HG03460 (cell line): ENCODE measurements at regions not wholly inside any gene's neighbourhood (a gene's known extent, or its start where the extent isn't known, plus 50 kb on each side); places are given as distances from the start of the nearest gene placed in this dataset.

Source experiments
- ATAC-seq: cut with Tn5 transposase; IDR thresholded peaks from one replicate; pipeline ENCODE4 v1.9.1; 2021; ENCODE audit not compliant: unreplicated experiment

DNA sequence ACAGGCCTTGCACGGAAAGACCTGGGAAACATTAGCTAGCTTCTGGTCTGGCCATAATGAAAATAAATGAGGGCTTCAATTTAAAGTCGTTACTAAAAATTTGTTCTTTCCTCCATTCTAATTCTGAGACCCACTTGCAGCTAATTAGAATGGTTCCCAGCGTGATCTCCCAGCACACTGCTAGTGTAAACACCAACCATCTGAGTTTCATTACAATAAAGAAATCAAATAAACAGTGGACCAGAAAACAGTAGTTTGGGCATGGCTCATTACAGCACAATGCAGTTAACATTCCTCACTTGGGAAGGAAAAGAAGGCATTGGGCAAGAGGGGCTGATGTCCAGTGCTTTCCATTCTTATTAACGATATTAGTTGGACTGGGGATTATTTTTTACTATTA, 410.9 kb upstream of the SOX9 start:
- ATAC-seq: no peak

DNA sequence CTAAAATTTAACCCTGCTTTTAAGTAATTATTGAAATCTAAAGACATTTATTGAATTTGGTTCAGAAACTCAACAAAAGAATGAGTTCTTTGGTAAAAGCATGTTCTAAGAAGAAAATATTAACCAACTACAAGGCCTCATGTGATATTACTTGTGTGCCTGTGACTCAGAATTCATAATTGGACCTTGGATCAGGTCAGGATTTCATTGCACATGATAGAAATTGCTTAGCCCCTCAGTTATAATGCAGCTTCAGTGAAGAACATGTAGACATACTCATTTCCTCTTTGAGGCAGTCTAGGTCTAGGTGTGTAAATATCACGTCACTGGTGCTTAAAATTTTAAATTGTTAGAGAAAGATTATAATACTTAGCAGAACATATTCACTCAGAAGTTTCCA, 410.0 kb upstream of the SOX9 start:
- no peak for ATAC-seq

DNA sequence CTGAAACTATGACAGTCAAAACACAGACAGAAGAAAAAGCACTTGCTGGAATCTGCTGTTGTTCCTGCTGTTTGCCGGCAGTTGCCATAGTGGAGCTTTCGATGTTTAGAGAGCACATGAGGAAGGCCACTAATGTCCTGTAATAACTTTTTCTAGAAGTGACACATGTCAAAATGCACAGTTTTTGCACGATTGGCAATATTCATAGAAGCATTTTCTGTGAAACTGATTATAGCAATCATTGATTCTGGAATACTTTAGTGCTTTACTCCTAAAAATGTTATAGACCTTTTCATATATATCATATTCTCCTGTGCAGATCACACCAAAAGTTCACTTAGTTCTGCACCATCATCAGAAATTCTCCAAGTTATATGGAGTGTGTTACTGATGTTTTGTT, 407.0 kb upstream of the SOX9 start:
- no peak for ATAC-seq

DNA sequence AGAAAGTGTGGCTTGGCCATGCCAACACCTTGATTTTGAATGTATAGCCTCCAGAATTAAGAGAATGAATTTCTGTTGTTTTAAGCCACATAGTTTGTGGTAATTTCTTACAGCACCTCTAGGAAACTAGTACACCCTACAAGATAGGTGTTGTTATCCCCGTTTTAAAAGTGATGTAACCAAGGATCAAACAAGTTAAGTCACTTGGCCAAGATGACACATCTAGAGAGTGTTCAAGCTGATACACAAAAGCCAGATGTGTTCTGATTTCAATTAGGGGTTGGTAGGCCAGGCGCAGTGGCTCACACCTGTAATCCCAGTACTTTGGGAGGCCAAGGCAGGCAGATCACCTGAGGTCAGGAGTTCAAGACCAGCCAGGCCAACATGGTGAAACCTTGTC, 396.5 kb upstream of the SOX9 start:
- no peak for ATAC-seq

DNA sequence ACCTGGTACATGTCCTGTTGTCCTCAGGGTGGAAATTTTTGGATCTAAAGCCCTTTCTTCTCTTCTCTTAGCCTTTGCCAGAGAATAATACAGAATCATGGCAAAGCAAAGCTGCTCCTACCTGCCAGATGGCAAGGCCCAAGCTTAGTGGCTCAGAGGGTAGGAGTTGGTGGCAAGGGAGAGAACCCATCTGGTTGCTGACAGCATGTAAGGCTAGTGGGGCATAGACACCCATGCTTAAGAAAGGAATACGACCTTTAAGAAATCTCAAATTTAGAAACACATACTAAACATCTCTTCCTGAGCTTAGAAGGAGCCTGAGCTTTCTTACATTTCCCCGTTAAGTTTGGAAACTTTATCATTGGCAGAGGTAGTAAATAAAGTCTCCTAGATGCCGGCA, 395.0 kb upstream of the SOX9 start:
- ATAC-seq: no peak

DNA sequence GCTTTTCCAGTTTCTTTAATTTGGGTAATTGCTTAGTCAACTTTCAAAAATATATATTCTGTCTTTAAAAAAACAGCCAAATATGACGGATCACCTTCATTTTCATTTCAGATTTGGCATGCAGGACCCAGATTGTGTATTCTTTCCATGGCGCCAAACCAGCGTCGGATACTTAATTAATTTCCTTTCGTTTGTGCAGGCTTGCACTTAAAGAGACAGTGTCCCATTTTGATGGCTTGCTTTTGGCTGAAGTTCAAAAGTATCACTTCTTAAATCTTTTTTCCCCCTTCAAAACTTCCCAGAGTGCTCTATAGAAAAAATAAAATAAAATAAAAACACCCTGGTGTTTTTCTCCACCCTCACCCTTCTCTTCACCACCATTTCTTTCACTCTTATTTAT, 394.5 kb upstream of the SOX9 start:
- ATAC-seq: no peak

DNA sequence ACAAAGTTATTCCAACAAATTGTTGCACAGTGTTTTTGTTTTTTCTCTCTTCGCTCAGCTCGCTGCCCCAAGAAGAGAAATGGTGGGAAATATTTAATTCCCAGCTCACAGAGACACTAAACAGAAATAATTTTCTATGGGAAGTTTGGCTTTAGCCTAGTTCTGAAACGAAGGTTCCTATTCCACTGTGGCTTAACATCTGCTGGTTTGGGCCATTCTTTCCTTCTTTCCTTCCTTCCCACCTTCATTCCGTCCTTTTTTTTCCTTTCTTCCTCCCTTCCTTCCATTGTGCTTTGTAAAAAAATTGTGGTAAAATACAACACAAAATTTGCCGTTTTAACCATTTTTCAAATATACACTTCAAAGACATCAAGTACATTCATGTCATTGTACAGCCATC, 393.5 kb upstream of the SOX9 start:
- no peak for ATAC-seq

DNA sequence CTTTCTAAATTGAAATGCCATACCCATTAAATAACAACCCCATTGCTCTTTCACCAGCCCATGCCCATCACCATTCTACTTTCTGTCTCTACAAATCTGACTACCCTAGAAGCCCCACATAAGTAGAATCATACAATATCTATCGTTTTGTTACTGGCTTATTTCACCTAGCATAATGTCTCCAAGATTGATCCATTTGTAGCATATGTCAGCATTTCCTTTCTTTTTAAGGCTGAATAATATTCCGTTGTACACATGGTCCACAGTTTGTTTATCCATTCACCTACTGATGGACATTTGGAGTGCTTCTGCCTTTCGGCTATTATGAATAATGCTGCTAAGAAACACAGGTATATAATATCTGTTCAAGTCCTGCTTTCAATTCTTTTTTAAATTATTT, 393.1 kb upstream of the SOX9 start:
- no peak for ATAC-seq

DNA sequence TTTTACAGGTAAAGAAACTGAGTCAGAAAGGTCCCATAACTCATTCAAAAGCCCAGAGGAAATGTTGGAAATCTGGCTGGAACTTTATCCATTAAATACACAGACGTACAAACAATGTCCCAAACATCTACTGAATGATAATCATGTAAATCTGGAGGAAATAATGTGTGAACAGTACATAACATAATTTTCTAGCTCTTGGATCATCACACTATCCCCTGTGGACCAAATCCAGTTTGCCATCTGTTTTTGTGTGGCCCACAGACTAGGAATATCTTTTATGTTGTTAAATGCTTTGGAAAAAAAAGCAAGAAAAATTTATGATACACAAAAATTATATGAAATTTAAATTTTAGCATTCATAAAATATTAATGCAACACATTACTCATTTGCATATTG, 389.9 kb upstream of the SOX9 start:
- ATAC-seq: no peak

DNA sequence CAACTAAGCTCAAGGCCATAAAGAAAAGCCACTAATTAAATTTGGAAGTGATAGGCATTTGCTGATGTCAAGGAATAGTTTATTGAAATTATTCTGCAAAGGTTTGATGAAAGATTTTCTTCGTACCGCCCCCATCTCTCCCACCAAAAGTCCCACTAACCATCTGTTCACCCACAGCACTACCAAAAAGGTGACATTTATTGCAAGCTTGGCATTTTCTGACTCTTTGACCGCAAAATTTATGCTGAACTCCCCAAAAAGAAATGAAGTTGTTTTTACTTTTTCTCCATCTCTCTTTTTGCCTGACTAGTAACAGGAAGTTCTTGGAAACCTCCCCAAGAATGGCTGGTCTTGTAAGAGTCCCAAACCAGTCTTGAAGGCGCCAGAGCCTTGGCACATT, 384.9 kb upstream of the SOX9 start:
- no peak for ATAC-seq

DNA sequence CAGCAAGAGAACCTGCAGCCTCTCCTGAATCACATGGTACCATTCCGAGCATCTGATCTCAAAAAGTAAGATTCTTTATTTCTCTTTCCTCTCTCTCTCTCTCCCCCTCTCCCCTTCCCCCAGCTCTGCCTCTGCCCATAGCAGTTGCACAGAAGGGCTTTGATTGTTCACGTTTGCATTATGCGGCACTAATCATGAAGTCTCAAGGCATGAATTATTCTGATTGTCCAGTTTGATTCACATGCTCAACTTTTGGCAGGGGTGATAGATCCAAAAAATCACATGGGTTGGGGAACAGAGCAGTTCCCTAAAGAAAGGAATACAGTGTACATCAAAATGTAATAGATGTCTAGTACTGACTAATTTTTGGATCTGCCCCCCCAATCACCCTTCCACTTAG, 380.0 kb upstream of the SOX9 start:
- ATAC-seq: no peak

DNA sequence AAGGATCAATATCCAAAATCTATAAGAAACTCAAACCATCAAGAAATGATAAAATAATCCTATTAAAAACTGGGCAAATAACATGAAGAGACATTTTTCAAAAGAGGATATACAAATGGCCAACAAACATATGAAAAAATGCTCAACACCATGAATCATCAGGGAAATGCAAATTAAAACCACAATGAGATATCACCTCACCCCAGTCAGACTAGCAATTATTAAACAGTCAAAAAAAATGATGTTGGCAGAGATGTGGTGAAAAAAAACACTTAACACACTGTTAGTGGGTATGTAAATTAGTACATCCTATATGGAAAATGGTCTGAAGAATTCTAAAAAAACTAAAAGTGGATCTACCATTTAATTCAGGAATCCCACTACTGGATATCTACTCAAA, 379.0 kb upstream of the SOX9 start:
- ATAC-seq: no peak

DNA sequence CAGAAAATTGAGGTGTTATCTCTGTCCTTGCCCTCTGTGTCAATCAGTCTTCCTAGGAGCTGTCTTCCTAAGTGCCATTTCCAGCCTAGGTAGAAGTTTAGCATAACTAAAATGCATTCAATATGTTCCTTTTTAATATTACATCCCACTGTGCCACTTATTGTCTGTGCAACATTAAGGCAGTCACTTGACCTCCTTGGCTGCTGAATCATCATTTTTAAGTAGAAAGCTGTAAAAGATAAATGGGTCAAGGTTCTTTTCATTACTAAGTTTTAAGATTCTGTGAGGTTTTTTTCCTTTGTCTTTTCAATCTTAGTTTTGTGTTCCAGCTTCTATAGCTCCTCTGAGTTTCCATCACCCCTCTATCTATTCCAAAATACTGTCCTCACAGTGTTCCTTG, 371.9 kb upstream of the SOX9 start:
- ATAC-seq: no peak

DNA sequence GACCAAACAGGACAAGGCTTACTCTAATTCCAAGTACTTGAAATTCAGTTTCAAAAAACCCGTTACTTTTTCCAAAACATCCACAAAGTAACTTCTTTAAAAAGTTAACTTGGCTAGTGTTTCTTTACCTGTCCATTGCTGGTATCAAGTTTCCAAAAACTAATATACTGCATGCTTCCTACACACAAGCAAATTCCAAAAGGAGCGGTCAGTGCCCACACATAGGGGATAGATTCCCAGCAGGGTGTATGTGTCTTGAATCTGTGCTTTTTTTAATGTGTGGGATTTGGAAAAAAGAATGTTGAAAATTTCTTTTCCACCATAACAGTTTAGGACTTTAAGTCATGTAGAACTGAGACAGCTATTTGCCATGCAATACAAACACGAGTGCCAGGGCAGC, 367.8 kb upstream of the SOX9 start:
- no peak for ATAC-seq

DNA sequence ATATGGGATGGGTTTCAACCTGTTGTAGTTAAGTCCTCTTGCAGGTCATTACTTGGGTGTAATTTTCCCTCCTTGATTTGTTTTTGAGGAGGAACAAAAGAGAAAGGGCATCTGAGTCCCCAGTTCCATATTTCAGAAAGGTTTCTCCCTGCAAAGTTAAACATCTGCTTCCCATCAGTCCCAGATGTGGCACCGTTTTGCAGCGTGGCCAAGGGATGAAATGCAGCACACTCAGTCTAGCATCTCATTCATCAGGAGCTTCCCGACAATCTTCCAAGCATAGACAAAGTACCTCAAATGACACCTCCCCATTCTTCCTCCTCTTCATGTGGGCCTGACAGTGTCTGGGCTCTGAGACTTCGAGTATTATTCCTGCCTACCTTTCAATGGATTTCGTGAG, 363.7 kb upstream of the SOX9 start:
- no peak for ATAC-seq

DNA sequence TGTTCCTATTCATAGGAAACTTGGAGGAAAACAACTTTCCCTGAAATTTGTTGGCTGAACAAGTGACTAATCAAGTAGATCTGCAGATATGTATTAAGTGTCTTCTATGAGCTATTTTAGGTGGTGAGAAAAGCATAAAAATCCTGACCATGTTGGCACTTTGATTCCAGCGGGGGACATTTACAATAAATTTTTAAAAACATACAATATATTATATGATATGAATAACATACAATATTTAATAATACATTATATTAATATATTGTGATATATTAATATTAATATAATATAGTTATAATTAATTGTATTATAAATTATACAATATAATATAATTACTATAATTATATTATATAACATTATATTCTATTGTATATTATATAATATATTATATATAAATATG, 362.9 kb upstream of the SOX9 start:
- ATAC-seq: no peak

DNA sequence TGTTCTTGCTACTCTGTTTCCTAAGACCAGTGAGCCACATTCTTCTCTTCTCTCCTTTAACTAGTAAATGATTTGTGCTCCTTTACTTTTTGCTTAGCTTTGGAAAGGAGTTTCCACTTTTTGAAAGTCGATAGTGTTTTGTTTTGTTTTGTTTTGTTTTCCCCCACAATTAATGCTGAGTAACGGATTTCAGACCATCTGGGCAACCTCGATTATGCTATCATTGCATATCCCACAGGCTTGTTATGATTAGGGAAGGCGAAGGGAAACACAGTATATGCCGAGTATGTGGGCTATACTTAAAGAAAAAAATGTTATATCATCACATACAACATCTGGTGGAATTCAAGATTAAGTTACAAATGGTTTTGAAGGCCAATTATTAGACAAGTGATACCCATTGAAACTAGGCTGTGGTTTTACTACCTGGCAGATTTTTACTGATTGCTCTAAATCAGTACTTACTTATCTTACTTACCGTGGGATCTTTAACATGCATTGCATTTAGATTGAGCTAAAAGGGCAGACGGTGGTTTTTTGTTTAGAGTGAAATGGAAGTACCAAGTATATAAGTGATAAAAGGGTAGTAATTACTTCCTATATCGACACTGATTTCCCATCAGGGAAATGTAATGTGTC, 361.3 kb upstream of the SOX9 start:
- no peak for ATAC-seq

DNA sequence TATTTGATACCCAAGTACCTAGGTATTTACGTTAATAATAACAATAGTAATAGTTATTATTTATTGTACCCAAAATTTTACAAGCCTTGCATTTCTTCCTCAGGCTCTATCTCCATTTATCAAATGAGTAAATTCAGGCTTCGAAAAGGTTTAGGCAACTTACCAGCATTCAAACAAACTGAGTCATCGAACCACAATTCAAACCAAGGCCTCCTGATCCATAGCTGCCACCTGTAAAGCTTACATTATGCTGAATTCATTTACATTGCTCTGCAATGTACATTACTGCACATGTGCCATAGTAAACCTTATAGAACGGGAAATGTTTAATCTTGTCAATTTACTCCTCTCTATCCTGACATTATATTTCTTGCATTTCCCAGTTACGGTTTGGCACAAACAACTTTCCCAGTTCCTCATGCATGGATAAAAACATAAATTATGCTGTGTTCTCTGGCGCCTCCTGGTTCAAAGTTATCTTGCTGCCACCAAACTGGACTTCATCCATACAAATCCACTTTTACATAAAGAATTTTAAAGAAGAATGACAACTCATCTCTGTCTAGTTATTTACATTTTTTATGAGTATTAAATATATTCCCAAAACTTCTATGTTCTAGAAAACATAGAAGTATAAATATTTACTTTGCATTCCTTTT, 360.6 kb upstream of the SOX9 start:
- ATAC-seq: no peak

DNA sequence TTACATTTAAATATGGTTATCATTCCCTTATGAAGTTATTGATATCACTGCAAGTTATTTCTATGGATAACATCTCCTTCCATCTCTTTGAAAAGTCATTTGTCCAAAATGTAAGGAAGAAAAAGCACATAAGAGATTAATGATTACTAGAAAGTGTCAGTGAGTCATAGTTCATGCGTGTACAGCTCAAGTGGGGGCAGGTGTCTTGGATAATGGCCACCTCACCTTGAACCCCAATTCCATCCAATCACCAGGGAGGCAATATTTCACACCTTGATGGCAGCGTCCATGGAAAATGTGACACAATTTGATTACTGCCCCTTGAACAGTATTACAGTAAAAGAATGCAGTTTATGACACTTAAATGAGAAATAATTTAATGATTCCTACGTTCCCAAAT, 358.3 kb upstream of the SOX9 start:
- no peak for ATAC-seq

DNA sequence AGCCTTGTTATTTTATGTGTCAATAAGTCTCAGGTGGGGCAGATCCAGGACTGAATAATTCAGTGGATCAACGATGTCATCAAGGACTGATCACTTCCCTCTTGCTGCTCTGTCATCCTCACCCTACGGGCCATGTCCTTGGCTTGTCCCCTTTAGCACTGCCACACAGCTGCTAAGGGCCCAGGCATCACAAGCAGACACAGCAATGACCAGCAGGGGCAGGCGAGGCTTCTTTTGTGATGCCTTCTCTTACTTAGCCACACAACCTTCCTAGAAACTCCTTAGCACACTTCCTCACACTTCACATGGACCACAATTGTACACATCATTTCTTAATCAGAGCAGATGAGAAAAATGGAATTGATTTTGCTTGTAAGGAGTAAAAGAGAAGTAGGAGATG, 356.3 kb upstream of the SOX9 start:
- no peak for ATAC-seq

DNA sequence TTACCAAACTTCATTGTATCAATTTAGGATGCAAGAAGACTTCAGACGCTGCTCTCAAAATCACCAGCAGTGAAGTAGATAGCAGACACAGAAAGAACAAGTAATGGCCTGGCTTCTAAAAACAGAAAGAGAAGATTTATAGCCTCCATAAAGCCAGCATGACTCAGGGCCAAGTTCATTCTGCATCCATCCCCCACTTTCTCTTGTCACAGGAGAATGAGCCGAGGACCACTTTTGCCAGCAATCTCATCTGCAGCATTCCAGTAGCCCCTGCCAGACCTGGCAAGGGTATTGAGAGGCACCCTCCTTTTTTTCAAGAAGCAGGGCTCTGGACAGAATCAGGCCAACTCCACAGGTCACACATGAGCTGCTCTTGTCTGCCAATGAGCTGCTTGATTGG, 355.4 kb upstream of the SOX9 start:
- no peak for ATAC-seq

DNA sequence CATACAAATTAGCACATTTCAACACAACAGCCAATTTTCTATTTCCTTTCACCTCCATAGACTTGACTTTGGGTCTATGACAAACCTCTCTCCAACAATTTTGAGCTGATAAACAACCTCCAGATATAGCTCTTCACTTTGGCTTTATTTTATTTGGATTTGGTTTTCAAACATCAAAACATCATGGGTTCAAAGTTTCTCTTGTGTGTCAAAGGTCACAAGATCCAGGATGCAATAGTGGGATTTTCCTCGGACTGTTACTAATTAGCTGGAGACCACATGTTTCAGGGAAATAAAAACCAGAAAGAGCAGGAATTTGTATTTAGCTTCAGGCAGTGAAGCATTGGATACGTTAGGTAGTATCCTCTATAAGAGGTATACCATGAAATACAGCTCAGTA, 351.0 kb upstream of the SOX9 start:
- ATAC-seq: no peak

DNA sequence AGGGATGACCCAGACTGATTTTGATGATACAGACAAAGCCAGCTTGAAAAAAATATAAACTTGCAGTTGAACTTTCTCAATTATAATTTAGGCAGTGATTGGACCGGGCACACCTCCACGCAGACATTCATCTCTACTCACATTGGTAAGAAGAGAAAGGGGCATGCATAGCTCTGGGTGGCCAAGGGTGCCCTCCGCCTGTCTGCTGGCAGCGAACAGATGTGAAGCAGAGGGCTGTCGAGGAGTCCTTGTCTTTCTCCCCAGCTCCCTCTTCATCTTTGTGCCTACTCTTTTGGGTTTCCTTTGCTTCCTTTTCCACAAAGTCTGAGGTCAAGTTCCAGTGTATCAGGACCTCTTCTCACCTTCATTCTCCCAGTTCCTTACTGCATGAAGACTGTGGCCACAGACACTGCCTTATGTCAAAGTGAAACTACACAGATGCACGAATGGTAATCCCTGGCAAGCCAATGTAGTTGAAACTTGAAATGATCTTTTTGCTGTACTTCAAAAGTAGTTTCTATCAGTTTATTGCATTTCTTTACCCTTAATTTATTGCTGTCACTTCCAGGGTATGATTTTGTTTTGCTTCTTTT, 343.7 kb upstream of the SOX9 start:
- ATAC-seq: no peak
